ENCODE measurements at regions not wholly inside any gene's neighbourhood (a gene's known extent, or its start where the extent isn't known, plus 50 kb on each side); places are given as distances from the start of the nearest gene placed in this dataset.

GRCh38 chr2:103196802-103197201 is 435.0 kb downstream of the TMEM182 start:
- TF ChIP-seq, protein P1, sequence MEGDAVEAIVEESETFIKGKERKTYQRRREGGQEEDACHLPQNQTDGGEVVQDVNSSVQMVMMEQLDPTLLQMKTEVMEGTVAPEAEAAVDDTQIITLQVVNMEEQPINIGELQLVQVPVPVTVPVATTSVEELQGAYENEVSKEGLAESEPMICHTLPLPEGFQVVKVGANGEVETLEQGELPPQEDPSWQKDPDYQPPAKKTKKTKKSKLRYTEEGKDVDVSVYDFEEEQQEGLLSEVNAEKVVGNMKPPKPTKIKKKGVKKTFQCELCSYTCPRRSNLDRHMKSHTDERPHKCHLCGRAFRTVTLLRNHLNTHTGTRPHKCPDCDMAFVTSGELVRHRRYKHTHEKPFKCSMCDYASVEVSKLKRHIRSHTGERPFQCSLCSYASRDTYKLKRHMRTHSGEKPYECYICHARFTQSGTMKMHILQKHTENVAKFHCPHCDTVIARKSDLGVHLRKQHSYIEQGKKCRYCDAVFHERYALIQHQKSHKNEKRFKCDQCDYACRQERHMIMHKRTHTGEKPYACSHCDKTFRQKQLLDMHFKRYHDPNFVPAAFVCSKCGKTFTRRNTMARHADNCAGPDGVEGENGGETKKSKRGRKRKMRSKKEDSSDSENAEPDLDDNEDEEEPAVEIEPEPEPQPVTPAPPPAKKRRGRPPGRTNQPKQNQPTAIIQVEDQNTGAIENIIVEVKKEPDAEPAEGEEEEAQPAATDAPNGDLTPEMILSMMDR (IDR thresholded peaks at IDR 0.05; ENCODE audit: insufficient read depth, low read depth, low read length): no peak
- TF ChIP-seq EZH2 (IDR thresholded peaks at IDR 0.05; ENCODE audit: insufficient read depth, low read length): no peak

Data from astrocyte (in vitro differentiated cells and primary cell).